GOT3 (cell line): ENCODE measurements at regions not wholly inside any gene's neighbourhood (a gene's known extent, or its start where the extent isn't known, plus 50 kb on each side); places are given as distances from the start of the nearest gene placed in this dataset.
"Not testable (repeated sequence)": the region's sequence is repeated elsewhere in the genome, so short reads cannot be mapped to it uniquely, and the experiment has no call there.

Experiments
- DNase-seq: peaks from one replicate; lab custom pipeline; 2025; ENCODE audit warnings: mixed read lengths; lab: John Stamatoyannopoulos, UW

DNA sequence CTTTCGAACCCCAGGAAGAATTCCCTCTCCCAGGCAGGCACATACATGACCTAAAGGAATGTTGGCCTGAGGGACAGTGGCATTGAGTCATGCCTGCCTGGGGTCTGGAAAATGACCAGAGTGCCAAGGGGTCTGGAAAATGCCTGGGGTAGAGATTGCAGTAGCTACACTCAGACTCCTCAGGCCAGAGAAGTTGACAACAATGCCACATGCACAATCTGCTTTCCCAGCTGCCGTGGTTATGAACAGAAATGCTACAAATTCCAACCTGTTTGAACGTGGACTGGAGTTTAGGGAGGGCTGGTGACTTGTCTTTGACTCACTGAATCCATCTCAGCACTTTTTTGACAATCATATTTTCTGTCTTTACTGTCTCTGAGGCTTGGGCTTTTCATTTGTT, 250.0 kb downstream of the ABCC12 start:
- DNase-seq, result no peak

DNA sequence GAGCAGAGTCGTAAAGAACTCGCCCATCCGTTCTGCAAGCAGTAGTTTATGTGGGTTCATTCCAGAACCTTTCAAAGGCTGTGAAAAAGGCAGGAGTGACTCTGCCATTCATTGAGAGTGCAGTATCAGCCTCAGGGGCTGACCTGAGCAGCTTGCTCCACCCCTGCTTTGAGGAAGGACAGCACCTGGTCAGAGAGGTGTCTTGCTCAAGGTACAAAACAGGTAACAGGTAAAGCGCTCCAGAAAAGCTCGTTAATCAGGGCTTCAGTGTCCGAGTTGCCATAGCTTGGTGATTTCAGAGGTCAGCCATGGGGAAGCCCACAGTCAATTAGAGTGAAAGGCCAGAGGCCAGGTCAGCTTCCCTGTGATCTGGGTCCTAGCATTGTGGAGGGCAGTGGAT, 251.1 kb downstream of the ABCC12 start:
- DNase-seq, result no peak

DNA sequence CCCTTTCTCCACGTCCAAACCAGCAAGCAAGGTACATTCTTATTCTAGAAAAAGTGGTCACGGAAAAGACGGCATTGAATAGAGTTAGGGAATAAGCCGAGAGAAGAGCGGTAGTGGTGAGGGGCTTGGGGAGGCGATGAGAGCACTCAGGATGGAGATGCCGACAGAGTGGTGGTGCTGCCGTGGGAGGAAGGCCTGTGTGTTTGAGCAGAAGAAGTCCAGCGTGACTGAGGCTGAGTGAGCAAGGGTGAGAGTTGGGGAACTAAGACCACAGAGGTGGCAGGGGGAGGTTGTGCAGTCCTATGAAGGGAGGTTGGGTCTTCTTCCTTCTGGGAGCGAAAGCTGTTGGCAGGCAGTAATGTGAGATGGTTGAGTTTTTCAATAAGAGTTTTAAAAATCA, 252.3 kb downstream of the ABCC12 start:
- DNase-seq, result no peak

DNA sequence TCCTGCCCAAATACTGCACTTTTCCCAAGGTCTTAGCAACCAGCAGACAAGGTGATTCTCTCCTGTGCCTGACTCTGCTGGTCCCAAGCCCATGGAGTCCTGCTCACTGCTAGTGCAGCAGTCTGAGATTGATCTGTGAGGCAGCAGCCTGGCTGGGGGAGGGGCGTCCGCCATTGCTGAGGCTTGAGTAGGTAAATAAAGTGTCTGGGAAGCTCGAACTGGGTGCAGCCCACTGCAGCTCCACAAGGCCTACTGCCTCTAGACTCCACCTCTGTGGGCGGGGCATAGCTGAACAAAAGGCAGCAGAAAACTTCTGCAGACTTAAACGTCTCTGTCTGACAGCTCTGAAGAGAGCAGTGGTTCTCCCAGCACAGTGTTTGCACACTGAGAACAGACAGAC, 258.7 kb downstream of the ABCC12 start:
- DNase-seq, result not testable (repeated sequence)

DNA sequence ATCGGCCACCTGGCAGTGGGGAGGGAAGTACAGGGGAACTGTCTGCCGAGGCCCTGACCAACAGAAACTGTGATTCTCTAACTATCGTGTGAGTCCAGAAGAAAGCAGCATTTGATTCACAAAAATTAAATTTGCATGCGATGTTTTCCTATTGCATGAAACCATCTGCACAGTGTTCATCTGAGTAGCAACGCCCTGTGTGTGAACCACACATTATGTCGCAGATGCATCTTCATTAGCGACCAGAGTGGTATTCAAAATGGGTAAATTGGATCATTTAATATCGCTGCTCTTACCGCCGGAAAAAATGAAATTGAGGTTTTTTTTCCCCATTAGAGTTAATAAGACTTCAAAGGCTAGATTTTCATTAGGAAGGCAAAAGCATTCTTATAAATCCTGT, 260.6 kb downstream of the ABCC12 start:
- DNase-seq, result no peak

DNA sequence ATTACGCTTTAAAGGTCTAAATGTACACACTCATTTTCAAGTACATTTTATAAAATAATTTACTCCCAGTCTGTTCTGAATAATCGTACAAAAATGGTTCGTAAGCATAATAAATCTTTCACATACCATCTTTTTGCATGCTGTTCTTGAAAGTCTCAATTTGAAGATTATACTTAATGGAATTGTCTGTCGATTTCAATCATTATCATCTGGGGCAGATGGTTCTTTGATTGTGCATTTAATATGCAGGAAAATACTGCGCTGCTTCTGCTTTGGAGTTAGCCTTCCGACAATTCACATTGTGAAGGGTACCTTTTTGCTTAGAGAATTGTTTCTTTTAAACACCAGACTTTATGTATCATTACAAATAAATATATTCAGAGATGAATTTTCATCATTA, 262.8 kb downstream of the ABCC12 start:
- no peak for DNase-seq

DNA sequence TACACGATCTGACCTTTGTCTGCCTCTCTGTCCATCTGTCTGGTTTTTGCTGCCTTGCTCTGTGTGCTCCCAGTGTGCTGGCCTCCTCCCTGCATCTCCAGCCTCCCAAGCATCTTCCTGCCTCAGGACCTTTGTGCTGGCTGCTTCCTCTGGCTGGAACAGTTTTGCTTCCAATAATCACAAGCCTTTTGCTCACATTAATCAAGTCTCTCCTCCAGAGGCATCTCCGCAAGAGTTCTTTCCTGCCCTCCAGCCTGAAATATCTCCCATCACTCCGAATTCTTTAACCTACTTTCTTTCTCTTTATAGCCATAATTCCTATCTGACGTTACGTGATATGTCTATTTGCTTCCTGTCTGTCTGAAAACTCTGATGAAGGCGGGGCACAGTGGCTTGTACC, 267.1 kb downstream of the ABCC12 start:
- DNase-seq, result no peak

DNA sequence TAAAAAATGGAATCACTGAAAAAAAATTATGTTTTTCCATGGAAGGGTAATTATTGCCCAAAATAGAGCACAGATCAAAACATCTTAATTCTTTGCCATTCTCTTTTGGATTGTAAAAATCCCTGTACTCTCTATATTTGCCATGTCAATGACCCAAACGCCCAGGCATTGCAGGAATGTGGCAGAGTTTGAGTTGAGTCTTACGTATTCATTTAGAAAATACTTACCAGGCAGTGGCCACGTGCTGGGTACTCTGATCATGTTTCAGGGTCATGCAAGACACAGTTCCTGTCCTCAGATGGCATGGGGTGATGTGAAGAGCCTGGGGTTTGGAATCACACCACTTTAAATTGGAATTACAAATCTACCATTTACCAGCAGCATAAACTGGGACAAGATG, 267.7 kb downstream of the ABCC12 start:
- no peak for DNase-seq

DNA sequence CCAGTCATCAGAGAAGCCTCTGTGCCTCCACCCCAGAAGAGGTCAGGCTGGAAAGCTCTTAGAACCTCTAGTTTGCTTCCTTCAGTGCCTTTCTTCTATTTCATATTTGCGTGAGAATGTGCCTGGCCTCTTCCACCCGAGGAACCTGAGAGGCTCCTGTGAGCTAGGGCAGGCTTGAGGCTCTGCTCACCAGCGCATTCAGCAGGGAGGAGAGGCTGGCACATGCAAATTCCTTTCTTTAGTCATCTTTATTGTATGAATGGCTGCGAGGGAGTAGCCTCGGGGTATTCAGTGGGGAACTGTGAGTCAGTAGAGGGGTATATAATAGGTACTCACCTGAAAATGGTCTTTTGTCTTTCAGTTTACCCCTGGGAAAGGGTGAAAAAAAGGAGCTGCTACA, 268.3 kb downstream of the ABCC12 start:
- no peak for DNase-seq

DNA sequence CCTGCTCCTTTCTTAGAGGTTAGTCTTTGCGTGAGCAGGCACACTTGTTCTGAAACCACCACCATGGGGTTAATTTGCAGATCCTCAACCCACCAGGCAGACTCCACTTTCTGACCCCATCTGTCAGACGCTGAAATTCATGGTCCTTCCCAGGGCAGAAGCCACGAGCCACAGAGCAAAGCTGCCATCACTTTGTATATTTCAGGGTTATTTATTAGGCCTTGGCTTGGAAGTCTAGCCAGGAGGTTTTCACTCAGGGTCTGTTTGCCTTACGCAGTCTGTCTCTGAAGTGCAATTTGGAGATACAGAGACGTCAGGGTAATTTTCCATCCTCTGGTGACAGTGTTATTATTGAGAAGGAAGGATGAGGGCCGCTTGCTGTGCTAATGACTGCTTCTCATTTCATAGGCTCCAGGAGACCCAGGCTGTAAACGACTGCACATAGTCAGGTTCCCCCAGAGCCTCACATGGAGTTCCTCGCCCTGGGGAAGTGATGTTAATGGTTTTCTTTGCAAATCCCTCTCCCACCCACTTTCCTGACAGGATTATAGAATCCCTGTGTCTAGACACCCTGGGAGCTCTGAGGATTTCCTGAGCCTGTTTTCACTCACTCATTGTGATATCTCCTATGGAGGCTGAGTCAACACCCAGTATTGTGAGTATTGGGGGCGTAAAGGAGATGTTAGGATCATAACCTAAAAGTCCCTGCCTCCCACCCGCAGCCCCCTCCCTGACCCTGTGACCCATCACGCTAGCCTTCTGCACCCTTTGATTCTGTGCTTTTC, 269.0 kb downstream of the ABCC12 start:
- DNase-seq, result no peak

DNA sequence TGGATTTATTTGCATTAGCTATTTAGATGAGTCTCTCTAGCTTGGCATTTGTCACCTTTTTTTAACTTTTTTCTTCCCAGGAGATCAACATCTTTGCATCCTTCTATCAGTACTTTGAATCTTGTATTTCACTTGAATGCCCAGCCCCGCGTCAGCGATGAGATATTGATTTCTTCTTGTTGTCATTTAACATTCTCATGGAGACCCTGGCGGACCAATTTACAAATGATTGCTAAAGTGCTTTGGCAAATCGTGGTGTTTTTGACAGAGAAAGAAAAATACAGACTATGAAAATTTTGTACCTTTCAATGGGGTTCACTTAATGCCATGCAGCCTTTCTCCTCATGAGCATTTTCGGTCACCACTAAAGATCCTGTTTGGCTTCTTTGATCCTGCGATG, 269.7 kb downstream of the ABCC12 start:
- no peak for DNase-seq

DNA sequence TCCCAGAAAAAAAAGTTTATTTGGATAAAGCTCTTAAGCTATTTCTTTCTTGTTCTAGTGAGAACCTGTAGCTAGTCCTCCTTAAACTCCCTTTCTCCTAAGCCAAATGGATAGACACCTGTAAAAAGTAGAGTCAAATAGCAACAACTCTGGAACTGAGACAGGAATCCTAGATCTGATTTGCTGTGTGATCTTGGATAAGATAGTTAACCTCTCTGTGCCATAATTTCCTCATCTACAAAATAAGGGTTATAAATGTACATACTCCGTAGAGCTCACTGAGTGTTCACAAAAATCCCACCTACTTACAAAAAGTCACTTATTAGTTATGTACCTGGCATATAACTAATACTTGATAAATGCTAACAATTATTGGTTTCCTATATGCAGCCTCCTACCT, 270.3 kb downstream of the ABCC12 start:
- DNase-seq, result no peak

DNA sequence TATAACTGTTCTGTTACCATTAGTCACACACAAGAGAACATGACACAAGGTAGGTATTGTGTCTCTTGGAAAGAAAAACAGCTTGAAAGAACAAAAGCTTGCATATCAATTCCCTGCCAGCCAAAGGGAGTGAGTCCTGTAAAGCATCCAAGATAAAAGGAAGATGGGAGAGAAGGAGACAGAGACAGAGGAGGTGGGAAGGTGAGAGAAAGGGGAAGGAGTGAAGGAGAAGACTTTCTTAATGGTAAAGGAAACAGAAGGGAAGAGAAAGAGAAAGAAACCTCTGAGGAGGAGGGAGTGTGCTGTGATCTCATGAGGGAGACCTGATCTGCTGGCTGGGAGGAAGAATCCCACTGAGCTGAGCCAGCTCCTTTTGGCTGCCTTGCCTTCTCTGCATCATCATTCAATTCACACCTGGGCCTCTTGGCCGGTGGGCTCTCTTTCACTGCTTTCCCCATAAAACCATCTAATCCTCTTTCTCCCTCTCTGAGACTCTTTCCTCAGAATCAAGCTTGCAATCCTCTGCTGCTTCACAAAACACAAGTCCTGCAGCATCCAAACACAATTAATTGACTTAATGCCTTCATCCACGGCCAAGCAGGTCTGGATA, 271.6 kb downstream of the ABCC12 start:
- no peak for DNase-seq

DNA sequence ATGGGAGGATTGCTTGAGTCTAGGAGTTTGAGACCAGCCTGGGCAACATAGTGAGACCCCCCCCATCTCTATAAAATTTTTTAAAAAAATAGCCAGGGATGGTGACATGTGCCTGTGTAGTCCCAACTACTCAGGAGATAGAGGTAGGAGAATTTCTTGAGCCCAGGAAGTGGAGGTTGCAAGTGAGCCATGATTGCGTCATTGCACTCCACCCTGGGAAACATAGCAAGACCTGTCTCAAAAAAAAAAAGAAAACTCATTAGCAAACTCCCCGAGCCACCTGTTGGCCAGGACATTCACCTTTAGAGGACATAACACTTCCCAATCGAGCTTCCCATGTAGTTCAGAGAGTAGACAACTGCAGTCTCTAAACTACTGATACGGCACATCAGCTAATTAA, 274.2 kb downstream of the ABCC12 start:
- DNase-seq, result no peak

DNA sequence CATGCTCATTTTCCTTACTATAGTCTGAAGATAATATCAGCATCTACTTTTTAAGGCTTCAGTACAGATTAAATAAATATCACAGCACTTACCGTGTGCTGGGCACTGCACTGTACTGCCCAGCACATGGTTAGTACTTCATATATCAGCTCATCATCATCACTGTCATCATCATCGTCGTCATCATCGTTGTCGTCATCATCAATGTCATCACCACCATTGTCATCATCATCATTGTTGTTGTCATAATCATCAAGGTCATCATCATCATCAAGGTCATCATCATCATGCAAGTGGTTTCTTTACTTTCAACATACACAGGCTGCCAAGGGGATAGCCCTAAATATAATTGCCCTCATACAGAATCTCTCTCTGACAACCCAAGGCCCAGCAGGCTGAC, 275.1 kb downstream of the ABCC12 start:
- no peak for DNase-seq

DNA sequence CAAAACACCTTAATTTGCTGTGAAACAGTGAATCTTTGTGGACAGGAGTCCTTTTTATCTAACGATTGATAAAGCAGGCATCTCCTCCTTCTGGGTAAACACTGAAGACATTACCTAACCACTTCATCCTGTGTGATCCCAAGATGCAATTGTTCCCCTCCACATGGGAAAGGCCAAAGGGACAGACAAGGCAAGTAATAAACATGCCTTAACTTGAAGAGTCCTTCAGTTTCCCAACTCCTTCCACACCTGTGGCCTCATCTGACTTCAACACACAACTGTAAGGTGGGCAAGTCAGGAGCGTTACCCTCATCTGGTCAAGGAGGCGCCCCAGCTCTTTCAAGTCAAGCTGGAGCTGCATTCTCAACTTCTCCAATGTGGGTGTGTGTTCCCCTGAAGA, 278.6 kb downstream of the ABCC12 start:
- DNase-seq, result no peak

DNA sequence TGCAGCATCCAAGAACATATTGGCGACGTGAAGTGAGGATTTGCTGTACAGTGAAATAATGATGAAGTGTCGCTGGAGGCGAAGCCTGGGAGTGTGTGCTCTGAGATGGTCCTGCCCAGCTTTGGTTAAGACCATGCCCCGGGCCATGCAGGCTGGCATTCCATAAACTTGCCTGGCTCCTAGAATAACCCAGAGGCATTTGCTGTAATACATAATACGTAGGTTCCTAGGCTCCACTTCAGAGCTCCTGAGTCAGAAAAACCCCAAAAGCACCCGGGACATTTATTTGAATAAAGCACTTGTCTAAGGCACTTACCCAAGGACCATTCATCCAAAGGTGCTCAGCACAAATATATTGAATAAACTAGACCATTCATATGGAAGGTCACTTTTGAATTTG, 279.3 kb downstream of the ABCC12 start:
- DNase-seq, result no peak

DNA sequence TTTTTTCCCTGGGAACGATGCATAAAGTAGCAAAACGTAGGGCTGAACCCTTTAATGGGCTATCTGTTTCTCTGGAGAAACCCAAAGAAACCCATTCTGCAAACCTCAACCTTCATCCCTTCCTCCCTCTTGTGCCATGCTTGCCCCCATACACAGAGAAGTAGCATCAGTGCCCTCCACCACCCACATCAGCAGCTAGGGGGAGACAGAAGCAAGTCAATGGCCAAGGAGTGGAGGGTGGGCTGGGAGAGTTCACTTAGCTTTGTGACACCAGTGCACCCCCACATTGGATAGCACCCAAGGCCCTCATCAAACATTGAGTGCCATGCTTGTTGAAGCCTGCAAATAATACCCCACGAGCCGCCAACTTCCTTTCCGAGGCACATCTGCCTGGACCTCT, 282.4 kb downstream of the ABCC12 start:
- DNase-seq, result no peak

DNA sequence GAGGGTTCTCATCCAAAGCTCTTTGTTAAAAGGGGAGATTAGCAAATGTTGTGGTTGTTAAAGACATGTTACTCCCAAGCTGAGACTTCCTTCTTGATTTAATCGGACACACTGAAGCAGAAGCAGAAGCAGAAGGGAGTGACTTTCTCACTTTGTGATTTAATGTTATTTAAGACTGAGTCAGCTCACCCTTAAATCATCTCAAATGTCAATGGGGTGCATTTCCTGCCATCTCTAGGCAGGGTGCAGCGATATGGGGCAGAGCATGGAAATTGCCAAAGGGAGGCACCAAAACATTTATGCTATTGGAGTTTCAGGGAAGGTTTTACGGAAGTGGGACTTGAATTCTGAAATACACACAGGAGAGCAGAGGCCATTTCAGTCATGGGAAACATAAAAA, 283.6 kb downstream of the ABCC12 start:
- DNase-seq, result no peak

DNA sequence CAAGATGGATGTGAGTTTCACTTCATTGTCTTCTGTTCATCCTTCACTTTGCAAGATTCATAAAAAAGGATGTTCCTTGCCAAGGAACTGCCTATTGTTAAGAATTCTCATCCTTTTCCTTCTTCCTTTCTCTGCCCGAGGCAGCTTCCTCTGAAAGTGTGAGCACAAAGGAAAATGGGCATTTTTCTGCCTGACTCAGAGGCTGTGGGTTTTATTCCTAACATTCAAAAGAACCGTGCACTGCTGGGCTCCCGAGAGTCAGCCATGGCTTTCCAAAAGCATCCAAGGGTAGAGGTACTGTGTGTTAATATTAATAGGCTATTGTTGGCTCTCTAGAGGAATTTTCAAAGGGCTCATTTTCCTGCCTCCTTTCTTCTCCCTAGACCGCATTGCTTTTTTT, 289.4 kb downstream of the ABCC12 start:
- DNase-seq, result no peak

DNA sequence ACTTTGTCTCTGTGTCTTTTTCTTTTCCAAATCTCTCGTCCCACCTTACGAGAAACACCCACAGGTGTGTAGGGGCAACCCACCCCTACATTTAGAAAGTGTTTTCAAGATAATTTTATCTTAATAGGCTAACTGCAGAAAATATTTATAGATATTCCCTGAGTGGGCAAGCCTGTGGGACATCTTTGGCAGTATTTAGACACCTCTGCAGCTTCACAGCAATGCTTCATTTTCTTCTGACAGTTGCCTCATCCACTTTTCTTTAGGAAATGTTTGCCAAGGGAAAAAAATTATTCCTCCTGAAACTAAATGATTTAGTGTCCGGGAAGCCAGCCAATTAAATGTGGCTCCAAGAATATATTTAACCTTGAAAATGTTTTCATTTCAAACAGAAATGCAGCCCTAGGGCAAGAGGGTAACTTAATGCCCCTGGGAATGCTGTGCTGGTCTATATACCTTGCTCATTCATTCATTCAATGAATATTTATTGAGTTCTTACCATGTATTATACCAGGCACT, 290.4 kb downstream of the ABCC12 start:
- no peak for DNase-seq

DNA sequence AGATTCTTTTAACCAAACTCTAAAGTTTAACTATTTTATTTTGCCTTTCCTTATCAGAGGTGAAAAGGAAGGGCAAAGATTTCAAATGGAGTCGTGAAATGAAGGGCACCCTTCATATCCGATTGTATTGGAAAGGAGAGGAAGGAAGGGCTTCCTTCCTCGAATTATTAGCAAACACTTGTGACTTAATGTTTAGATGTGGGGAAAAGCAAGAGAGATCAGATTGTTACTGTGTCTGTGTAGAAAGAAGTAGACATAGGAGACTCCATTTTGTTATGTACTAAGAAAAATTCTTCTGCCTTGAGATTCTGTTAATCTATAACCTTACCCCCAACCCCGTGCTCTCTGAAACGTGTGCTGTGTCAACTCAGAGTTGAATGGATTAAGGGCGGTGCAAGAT, 291.5 kb downstream of the ABCC12 start:
- DNase-seq, result not testable (repeated sequence)

DNA sequence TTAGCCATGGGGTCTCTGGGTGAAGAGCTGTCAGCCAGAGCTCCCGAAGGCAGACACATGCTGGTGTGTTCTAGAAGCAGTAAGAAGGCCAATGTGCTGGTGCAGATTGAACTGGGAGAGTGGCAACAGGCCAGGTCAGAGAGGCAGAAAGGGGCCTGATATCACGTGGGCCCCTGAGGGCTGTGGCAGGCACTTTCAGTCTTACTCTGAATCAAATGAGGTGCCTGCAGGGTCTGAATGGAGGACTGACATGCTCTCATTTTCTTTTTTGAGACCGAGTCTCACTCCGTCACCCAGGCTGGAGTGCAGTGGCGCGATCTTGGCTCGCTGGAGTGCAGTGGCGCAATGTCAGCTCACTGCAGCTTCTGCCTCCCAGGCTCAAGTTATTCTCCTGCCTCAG, 293.8 kb downstream of the ABCC12 start:
- DNase-seq, result no peak
